ENCODE measurements at regions not wholly inside any gene's neighbourhood (a gene's known extent, or its start where the extent isn't known, plus 50 kb on each side); places are given as distances from the start of the nearest gene placed in this dataset.

DNA sequence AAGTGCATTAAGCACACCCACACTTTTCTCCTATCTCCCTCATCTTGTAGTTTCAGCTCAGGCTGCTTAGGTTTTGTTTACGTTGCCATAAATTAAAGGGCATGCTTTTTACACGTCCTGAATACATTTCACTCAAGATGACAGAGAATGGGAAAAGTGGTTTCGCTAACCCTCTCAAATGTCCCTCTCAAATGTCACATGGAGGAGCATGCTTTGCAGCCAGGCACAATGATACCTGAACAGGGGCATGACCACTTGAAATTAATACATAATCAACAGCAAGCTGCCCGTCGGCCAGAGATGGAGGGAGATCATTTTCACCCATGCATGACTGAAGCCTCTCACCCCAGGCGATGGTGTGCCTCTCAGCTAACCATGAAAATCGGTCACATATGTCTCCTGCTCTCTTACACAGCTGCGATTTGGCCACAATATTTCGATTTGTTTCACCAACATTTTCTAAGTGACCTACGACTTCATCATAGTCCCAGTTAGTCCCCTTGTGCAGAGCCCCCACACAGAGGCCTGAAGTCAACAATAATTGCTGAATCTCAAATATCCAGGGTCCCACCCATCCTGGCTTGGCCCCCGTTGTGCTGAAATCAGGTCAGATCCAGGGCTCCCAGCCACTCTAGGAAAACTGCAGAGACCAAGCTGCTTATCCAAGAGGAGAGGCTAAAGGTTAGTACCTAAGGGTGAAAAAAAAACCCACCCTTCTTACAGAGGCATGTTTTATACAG is 373.9 kb upstream of the NFE2L3 start:
- no peak for DNase-seq
- intact Hi-C loops (cut with DNase I) = no loop called here
- Histone ChIP-seq H3K4me1 (no peaks in the 10 kb centered on the region), H3K9me3 (no peaks in the 10 kb centered on the region), H3K4me3 (no peak overlapping the region), H3K36me3 (no peaks in the 10 kb centered on the region), H3K27me3 (no peaks in the 10 kb centered on the region), H3K27ac (no peak overlapping the region)
- ATAC-seq = no peak
- 44% methylated on average over 7 of the region's 11 CpGs for WGBS (ENCODE audit: insufficient coverage, low coverage, low lambda C conversion rate, missing lambda C conversion rate)
- TF ChIP-seq POLR2A (IDR thresholded peaks at IDR 0.05) = no peak
- TF ChIP-seq, protein P1, sequence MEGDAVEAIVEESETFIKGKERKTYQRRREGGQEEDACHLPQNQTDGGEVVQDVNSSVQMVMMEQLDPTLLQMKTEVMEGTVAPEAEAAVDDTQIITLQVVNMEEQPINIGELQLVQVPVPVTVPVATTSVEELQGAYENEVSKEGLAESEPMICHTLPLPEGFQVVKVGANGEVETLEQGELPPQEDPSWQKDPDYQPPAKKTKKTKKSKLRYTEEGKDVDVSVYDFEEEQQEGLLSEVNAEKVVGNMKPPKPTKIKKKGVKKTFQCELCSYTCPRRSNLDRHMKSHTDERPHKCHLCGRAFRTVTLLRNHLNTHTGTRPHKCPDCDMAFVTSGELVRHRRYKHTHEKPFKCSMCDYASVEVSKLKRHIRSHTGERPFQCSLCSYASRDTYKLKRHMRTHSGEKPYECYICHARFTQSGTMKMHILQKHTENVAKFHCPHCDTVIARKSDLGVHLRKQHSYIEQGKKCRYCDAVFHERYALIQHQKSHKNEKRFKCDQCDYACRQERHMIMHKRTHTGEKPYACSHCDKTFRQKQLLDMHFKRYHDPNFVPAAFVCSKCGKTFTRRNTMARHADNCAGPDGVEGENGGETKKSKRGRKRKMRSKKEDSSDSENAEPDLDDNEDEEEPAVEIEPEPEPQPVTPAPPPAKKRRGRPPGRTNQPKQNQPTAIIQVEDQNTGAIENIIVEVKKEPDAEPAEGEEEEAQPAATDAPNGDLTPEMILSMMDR (IDR thresholded peaks at IDR 0.05) = no peak

DNA sequence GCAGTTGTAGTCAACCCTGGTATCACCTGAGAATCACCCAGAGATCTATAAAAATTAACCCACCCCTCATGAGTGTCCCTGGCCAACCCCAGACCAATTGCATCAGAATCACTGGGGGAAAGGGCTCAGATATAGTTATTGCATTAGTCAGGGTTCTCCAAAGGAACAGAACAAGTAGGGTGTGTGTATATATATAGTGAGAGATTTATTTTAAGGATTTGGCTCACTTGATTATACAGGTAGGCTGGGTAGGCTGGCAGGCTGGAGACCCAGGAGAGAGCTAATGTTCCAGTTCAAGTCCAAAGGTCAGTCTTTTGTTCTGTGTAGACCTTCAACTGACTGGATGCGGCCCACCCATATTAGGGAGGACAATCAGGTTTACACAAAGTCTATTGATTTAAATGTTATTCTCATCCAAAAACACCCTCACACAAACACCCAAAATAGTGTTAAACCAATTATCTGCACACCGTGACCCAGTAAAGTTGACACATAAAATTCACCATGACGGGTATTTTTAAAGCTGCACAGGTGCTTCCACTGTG is 372.9 kb upstream of the NFE2L3 start:
- no peaks in the 10 kb centered on the region for H3K9me3 ChIP-seq
- H3K4me1 ChIP-seq = no peaks in the 10 kb centered on the region
- DNase-seq = no peak
- H3K36me3 ChIP-seq = no peaks in the 10 kb centered on the region
- no peak for ATAC-seq
- TF ChIP-seq POLR2A (IDR thresholded peaks at IDR 0.05) = no peak
- TF ChIP-seq, protein P1 (IDR thresholded peaks at IDR 0.05) = no peak
- no peaks in the 10 kb centered on the region for H3K27me3 ChIP-seq
- H3K4me3 ChIP-seq = no peak overlapping the region
- 94% methylated on average over 3 of the region's 3 CpGs for WGBS (ENCODE audit: insufficient coverage, low coverage, low lambda C conversion rate, missing lambda C conversion rate)
- intact Hi-C loops (cut with DNase I) = no loop called here
- no peak overlapping the region for H3K27ac ChIP-seq

DNA sequence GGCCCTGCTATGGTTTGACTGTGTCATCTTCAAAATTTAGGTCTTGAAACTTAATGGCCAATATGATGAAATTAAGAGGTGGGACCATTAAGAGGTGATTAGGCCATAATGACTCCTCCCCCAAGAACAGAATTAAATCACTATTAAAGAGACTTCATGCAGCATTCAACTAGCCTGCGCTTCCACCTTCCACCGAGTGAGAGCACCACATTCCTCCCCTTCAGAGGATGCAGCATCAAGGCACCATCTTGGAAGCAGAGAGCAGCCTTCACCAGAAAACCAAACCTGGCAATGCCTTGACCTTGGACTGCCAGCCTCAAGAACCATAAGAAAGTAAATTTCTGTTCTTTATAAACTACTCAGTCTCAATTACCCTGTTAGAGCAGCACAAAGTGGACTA is 371.1 kb upstream of the NFE2L3 start:
- no peak for ATAC-seq
- Histone ChIP-seq H3K9me3 (no peaks in the 10 kb centered on the region), H3K4me3 (no peak overlapping the region), H3K27ac (no peak overlapping the region), H3K4me1 (no peaks in the 10 kb centered on the region), H3K36me3 (no peaks in the 10 kb centered on the region), H3K27me3 (no peaks in the 10 kb centered on the region)
- WGBS (ENCODE audit: insufficient coverage, low coverage, low lambda C conversion rate, missing lambda C conversion rate) = no CpG with 5 or more reads among the region's 2 CpGs
- TF ChIP-seq POLR2A (IDR thresholded peaks at IDR 0.05) = no peak
- TF ChIP-seq, protein P1 (IDR thresholded peaks at IDR 0.05) = no peak
- no peak for DNase-seq
- intact Hi-C loops (cut with DNase I) = no loop called here

DNA sequence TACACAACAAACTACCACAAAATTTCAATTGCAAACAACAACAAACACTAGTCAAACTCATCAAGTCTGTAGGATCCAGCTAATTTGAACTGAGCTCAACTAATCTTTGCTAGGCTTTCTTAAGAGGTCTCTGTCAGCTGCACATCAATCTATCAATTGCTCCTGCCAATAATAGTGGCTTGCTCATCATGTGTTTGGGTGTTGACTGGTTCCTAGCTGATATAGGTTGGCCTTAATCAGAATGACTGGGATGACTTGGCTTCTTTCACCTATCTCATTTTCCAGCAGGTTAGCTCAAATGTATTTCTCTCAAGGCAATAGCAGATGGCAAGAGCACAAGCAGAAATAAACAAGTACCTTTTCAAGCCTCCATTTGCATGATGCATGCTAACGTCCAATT is 370.3 kb upstream of the NFE2L3 start:
- Histone ChIP-seq H3K9me3 (no peaks in the 10 kb centered on the region), H3K27me3 (no peaks in the 10 kb centered on the region), H3K4me1 (no peaks in the 10 kb centered on the region), H3K4me3 (no peak overlapping the region), H3K36me3 (no peaks in the 10 kb centered on the region), H3K27ac (no peak overlapping the region)
- TF ChIP-seq, protein P1 (IDR thresholded peaks at IDR 0.05) = no peak
- no peak for TF ChIP-seq POLR2A (IDR thresholded peaks at IDR 0.05)
- intact Hi-C loops (cut with DNase I) = no loop called here
- 63% methylated on average over 1 of the region's 1 CpG for WGBS (ENCODE audit: insufficient coverage, low coverage, low lambda C conversion rate, missing lambda C conversion rate)
- ATAC-seq (no peak), DNase-seq (no peak)
